OCI-LY7 (cell line): ENCODE measurements at regions not wholly inside any gene's neighbourhood (a gene's known extent, or its start where the extent isn't known, plus 50 kb on each side); places are given as distances from the start of the nearest gene placed in this dataset.

Source experiments
- BruUV-seq: library from RNA; stranded (reverse); fragments of 400-500 nt; replicated peaks from 2 replicates; lab custom pipeline; 2021; lab: Mats Ljungman, UMichigan
- CTCF ChIA-PET: fragments of 300-600 bp; sonication (Branson Sonifier 250); formaldehyde crosslinking; loops from one replicate; lab custom pipeline; 2022; ENCODE audit warnings: antibody characterized with exemption; ENCODE audit not compliant: unreplicated experiment; lab: Charles Lee
- POLR2A ChIA-PET: fragments of 300-600 bp; sonication (Branson Sonifier 250); formaldehyde crosslinking; loops from one replicate; lab custom pipeline; 2022; ENCODE audit warnings: antibody characterized with exemption; lab: Charles Lee
- DNase-seq: peaks from one replicate; pipeline ENCODE4 v3.0.0-alpha.2; 2015; ENCODE audit warnings: low spot score
- H2AFZ ChIP-seq: fragments of 200-600 bp; sonication (generic), shearing (Covaris generic); 2 replicates; pipeline ENCODE4 v1.6.1; 2014; ENCODE audit warnings: mild to moderate bottlenecking, antibody characterized with exemption, low read length, moderate library complexity
- H3K27ac ChIP-seq: fragments of 200-600 bp; sonication (generic); 2 replicates; pipeline ENCODE4 v1.5.1; 2014; ENCODE audit warnings: mixed run types, low read depth, mild to moderate bottlenecking, moderate library complexity, low read length, inconsistent platforms; ENCODE audit not compliant: poor library complexity, severe bottlenecking
- H3K36me3 ChIP-seq: fragments of 200-600 bp; sonication (generic); 2 replicates; pipeline ENCODE4 v1.6.1; 2014; ENCODE audit warnings: mild to moderate bottlenecking, antibody characterized with exemption, low read length, moderate library complexity, mixed read lengths; ENCODE audit not compliant: insufficient read depth
- H3K4me1 ChIP-seq: fragments of 200-600 bp; sonication (generic); 2 replicates; pipeline ENCODE4 v1.5.1; 2014; ENCODE audit warnings: mild to moderate bottlenecking, low read length; ENCODE audit not compliant: insufficient read depth, poor library complexity, severe bottlenecking
- H3K4me2 ChIP-seq: fragments of 200-600 bp; sonication (generic); 2 replicates; pipeline ENCODE4 v1.6.1; 2014; ENCODE audit warnings: mild to moderate bottlenecking, low read length
- H3K4me3 ChIP-seq: fragments of 200-600 bp; sonication (generic); 2 replicates; pipeline ENCODE4 v1.5.1; 2014; ENCODE audit warnings: mild to moderate bottlenecking, low read depth, low read length; ENCODE audit not compliant: poor library complexity, severe bottlenecking
- H3K79me2 ChIP-seq: fragments of 200-600 bp; sonication (generic); 2 replicates; pipeline ENCODE4 v1.6.1; 2016; ENCODE audit warnings: low read depth, mild to moderate bottlenecking, low read length, moderate library complexity, mixed read lengths; ENCODE audit not compliant: insufficient read depth
- H3K9me2 ChIP-seq: fragments of 200-600 bp; sonication (generic); 2 replicates; pipeline ENCODE4 v1.6.1; 2016; ENCODE audit warnings: mild to moderate bottlenecking, low read length, mixed read lengths; ENCODE audit not compliant: insufficient read depth
- H3K9me3 ChIP-seq: fragments of 200-600 bp; sonication (generic); 2 replicates; pipeline ENCODE4 v1.6.1; 2014; ENCODE audit warnings: mild to moderate bottlenecking, mixed run types, low read length, mixed read lengths
- H4K20me1 ChIP-seq: fragments of 200-600 bp; sonication (generic); 2 replicates; pipeline ENCODE4 v1.6.1; 2014; ENCODE audit warnings: mild to moderate bottlenecking, antibody characterized with exemption, low read length, moderate library complexity, mixed read lengths; ENCODE audit not compliant: insufficient read depth
- EZH2phosphoT487 ChIP-seq: fragments of 200-600 bp; sonication (generic); IDR thresholded peaks from 2 replicates; pipeline ENCODE4 v1.6.1; 2018; ENCODE audit warnings: low read depth, borderline replicate concordance, mild to moderate bottlenecking, mixed run types, antibody characterized with exemption, low read length, moderate library complexity, mixed read lengths
- intact Hi-C: fragments of 100-400 bp; cut with micrococcal nuclease; formaldehyde crosslinking; loops from one replicate; pipeline ENCODE4 v1.10.0; 2022; ENCODE audit not compliant: unreplicated experiment
- TF ChIP-seq, protein P1 (sequence below): fragments of 200-600 bp; sonication (generic); conservative IDR thresholded peaks from 2 replicates; pipeline ENCODE4 v1.5.1; 2014; ENCODE audit warnings: mild to moderate bottlenecking, antibody characterized with exemption, low read length, moderate library complexity, mixed read lengths

DNA sequence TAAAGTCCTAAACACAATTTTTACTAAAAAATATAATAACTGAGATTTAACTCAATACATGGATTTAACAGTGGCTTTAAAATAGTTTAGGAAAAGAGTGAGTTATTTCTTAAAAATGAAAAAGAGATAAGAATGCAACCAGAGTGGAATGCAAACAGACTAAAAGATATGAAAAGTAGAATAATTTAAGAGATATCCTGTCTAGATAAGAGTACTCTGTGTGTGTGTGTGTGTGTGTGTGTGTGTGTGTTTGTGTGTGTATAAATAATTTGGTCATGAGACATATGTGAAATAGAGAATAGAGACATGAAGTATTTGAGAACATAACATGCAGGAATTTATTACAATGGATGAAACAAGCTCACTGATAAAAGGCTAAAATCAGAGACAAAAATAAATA, 986.9 kb upstream of the CHORDC1 start:
- Histone ChIP-seq H2AFZ (no peak overlapping the region), H3K4me3 (no peak overlapping the region), H3K27ac (no peak overlapping the region), H3K36me3 (no peaks in the 10 kb centered on the region), H3K9me3 (no peaks in the 10 kb centered on the region), H3K4me1 (no peaks in the 10 kb centered on the region), H3K9me2 (no peaks in the 10 kb centered on the region), H4K20me1 (no peaks in the 10 kb centered on the region), H3K79me2 (no peaks in the 10 kb centered on the region), H3K4me2 (no peak overlapping the region)
- intact Hi-C loops, result no loop called here
- CTCF ChIA-PET, result no interaction called here
- POLR2A ChIA-PET, result no interaction called here
- TF ChIP-seq, protein P1, sequence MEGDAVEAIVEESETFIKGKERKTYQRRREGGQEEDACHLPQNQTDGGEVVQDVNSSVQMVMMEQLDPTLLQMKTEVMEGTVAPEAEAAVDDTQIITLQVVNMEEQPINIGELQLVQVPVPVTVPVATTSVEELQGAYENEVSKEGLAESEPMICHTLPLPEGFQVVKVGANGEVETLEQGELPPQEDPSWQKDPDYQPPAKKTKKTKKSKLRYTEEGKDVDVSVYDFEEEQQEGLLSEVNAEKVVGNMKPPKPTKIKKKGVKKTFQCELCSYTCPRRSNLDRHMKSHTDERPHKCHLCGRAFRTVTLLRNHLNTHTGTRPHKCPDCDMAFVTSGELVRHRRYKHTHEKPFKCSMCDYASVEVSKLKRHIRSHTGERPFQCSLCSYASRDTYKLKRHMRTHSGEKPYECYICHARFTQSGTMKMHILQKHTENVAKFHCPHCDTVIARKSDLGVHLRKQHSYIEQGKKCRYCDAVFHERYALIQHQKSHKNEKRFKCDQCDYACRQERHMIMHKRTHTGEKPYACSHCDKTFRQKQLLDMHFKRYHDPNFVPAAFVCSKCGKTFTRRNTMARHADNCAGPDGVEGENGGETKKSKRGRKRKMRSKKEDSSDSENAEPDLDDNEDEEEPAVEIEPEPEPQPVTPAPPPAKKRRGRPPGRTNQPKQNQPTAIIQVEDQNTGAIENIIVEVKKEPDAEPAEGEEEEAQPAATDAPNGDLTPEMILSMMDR, result no peak
- TF ChIP-seq EZH2phosphoT487, result no peak
- DNase-seq, result no peak
- no TSS peak for BruUV-seq

DNA sequence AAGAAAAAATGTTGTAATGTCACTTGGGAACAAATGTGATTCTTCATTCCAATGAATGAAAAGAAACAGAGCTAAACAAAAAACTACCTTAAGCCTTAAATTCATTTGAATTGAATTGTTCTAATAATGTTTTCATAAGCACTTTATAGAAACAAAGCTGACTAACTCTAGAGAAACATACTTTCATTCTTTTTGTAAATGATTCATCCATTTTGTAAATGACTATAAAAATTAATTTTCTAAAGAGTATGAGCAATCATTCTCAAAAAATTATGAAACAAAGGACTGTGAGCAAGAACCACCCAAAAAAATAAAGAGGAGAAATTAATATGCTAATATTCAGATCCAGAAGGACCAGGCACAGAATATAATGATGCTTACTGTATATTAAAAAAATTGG, 986.5 kb upstream of the CHORDC1 start:
- H3K9me2 ChIP-seq, result no peaks in the 10 kb centered on the region
- no peaks in the 10 kb centered on the region for H3K4me1 ChIP-seq
- BruUV-seq, result no TSS peak
- H3K4me3 ChIP-seq, result no peak overlapping the region
- no peak overlapping the region for H3K4me2 ChIP-seq
- no peak overlapping the region for H2AFZ ChIP-seq
- H3K79me2 ChIP-seq, result no peaks in the 10 kb centered on the region
- ChIA-PET POLR2A (no interaction called here), CTCF (no interaction called here)
- no peaks in the 10 kb centered on the region for H4K20me1 ChIP-seq
- intact Hi-C loops, result no loop called here
- TF ChIP-seq, protein P1, result no peak
- no peak for TF ChIP-seq EZH2phosphoT487
- no peak overlapping the region for H3K27ac ChIP-seq
- no peak for DNase-seq
- H3K9me3 ChIP-seq, result no peaks in the 10 kb centered on the region
- H3K36me3 ChIP-seq, result no peaks in the 10 kb centered on the region

DNA sequence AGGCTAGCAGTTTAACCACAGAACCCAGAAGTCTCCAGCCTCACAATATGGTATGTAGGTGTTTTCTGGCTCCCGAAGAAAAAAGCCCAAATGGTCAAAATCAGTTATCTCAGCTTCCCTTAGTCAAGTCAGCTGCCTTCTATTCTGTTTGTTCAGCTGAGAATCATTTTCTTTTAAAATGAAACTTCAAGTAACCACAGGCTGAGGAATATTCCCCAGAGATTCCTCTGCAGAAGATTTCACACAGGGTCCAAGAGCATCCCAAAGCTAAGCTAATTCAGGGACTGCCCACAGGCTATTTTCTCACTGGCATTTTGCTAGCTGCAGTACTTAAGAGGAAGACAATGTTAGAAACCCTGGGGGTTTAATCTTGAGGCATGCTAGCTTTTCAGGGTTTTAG, 977.0 kb upstream of the CHORDC1 start:
- intact Hi-C loops, result no loop called here
- Histone ChIP-seq H3K4me2 (no peak overlapping the region), H3K79me2 (no peaks in the 10 kb centered on the region), H3K4me1 (no peaks in the 10 kb centered on the region), H3K27ac (no peak overlapping the region), H3K4me3 (no peak overlapping the region), H2AFZ (no peak overlapping the region), H3K9me3 (no peaks in the 10 kb centered on the region), H3K36me3 (no peaks in the 10 kb centered on the region), H3K9me2 (no peaks in the 10 kb centered on the region), H4K20me1 (no peaks in the 10 kb centered on the region)
- TF ChIP-seq EZH2phosphoT487, result no peak
- TF ChIP-seq, protein P1, result no peak
- CTCF ChIA-PET, result no interaction called here
- BruUV-seq, result no TSS peak
- POLR2A ChIA-PET, result interaction anchor here (0.5 kb wide), 1 partner anchor 1602 kb away, joined by 3 read pairs; no protein-coding TSS in a partner anchor
- no peak for DNase-seq
